Hindlimb muscle (tissue), 1 donor: ENCODE measurements at regions not wholly inside any gene's neighbourhood (a gene's known extent, or its start where the extent isn't known, plus 50 kb on each side); places are given as distances from the start of the nearest gene placed in this dataset.

Source experiments
- DNase-seq: peaks from one replicate; pipeline ENCODE4 v3.0.0-alpha.2; 2013

- no peak for DNase-seq
Measured at GRCh38 chr1:104856091-104856490, 1106.4 kb downstream of the AMY1C start.

GRCh38 chr1:104856518-104856917 is 1106.8 kb downstream of the AMY1C start:
- DNase-seq: no peak

DNA sequence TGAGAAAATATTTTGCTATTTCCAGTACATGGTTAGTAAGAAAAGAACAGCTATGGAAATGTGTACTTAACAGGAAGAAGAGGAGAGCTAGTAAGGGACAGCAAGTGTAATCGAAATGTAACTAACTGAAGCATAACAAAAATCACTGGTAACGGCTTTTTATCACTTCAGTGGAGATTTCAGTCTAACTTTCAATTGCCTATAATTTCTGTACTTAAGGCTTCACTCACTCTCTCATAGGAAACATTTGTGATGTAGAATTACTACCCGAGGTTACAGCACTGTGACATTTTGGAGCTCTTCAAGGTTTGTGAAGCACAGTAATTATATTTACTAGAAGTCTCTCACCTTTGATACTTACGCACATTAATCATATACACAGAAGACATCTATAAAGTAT is 1119.1 kb downstream of the AMY1C start:
- DNase-seq: no peak

GRCh38 chr1:104874044-104874443 is 1124.3 kb downstream of the AMY1C start:
- no peak for DNase-seq

DNA sequence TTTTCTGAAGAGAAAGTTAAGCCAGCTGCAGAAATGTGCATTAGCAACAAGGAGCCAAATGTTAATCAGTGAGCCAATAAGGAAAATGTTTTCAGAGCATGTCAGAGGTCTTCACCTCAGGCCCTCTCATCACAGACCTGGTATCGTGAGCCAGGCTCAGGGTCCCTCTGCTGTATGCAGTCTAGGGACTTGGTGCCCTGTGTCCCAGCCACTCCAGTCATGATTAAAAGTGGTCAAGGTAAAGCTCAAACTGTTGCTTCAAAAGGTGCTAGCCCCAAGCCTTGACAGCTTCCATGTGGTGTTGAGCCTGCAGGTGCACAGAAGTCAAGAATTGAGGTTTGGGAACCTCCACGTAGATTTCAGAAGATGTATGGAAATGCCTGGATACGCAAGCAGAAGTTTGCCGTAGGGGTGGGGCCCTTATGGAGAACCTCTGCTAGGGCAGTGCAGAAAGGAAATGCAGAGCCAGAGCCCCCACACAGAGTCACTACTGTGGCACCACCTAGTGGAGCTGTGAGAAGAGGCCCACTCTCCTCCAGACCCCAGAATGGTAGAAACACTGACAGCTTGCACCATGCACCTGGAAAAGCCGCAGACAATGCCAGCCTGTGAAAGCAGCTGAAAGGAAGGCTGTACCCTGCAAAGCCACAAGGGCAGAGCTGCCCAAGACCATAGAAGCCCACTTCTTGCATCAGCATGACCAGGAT is 1128.7 kb downstream of the AMY1C start:
- no peak for DNase-seq

GRCh38 chr1:104884939-104885338 is 1135.2 kb downstream of the AMY1C start:
- DNase-seq: no peak

- no peak for DNase-seq
Measured at GRCh38 chr1:104905322-104905721, 1155.6 kb downstream of the AMY1C start.

GRCh38 chr1:104906141-104906540 is 1156.4 kb downstream of the AMY1C start:
- no peak for DNase-seq

DNA sequence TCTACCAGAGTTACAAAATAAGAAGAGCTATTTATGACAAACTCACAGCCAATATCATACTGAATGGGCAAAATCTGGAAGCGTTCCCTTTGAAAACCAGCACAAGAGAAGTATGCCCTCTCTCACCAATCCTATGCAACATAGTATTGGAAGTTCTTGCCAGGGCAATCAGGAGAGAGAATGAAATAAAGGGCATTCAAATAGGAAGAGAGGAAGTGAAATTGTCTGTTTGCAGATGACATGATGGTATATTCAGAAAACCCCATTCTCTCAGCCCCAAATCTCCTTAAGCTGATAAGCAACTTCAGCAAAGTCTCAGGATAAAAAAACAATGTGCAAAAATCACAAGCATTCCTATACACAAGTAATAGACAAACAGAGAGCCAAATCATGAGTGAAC is 1169.5 kb downstream of the AMY1C start:
- no peak for DNase-seq

DNA sequence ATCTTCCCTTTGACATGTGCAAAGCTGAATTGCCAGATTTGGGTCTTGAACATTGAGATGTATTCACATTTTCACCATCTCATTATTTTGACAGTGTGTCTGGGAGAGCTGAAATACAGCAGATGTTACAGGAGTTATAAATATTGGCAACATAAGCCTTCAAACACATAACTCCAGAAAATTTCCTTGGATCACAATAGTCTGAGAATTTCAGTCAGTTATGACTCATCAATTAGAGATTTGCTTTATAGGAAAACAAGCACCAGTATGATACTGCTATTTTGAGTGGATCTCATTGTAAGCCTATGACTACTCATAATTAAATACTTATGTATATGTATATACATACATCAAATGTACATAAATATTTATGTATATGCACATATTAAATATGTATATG is 1171.8 kb downstream of the AMY1C start:
- no peak for DNase-seq

DNA sequence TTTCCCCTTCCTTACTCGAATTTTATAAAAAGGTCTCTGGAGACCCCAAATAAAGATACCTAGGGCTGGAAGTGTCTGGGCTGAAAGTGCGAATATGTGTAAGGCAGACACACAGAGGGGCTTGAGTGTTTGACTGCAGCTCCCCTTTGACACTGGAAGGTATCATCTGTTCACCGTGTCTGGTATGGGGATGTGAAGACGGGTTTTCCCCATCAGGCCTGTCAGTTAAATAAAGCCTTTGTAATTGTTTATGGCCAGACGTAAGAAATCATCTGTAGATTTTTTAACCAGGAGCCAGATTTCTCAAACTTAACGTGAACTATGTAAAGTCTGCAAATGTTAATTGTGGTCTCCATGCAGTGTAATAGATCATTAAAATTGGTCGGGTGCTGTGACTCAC is 1173.4 kb downstream of the AMY1C start:
- DNase-seq: no peak

- DNase-seq: no peak
Measured at GRCh38 chr1:104929280-104929679, 1179.6 kb downstream of the AMY1C start.

- DNase-seq: no peak
Measured at GRCh38 chr1:104932030-104932915, 1182.6 kb downstream of the AMY1C start.

GRCh38 chr1:104932949-104933679 is 1183.4 kb downstream of the AMY1C start:
- DNase-seq: no peak

GRCh38 chr1:104933846-104934245 is 1184.1 kb downstream of the AMY1C start:
- DNase-seq: no peak

GRCh38 chr1:104945406-104945805 is 1195.7 kb downstream of the AMY1C start:
- no peak for DNase-seq

DNA sequence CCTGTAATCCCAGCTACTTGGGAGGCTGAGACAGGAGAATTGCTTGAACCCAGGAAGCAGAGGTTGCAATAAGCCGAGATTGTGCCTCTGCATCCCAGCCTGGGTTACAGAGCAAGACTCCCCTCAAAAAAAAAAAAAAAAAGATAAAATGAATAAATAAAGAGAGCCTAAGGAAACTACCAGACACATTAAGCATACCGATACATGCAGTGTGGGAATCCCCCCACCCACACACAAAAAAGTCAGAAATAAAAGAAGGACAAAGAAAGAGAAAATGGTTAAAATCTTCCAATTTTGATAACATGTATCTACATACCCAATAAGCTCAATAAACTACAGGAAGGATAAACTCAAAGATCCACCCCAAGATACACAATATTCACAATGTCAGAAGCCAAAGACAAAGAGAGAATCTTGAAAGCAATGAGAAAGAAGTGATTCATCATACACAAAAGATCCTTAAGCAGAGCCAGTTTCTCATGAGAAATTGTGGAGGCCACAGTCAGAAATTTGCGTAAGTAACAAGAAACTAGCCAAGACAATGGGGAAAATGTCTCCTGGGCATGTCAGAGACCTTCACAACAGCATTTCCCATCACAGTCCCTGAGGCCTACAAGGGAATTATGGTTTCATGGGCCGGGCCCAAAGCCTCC is 1197.0 kb downstream of the AMY1C start:
- DNase-seq: no peak

DNA sequence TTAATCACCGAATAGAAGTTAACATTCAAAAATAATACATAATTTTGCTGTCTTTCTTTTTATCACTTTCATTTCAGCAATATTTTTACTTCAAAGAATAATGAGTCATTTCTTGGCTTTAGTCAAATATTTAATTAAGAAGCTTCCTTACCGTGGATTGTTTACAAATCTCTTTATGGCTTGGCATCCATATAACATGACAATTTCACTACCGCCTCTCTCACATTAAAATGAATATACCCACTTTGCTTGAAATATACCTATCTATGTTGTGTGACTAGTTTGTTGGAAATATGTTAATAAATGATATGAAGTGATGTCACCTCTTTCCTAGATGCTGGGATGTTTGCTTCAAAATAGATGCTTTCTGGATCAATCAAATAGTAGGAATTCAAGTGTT is 1203.9 kb downstream of the AMY1C start:
- no peak for DNase-seq

GRCh38 chr1:104973516-104973915 is 1223.8 kb downstream of the AMY1C start:
- DNase-seq: no peak

GRCh38 chr1:104979651-104980050 is 1230.0 kb downstream of the AMY1C start:
- no peak for DNase-seq

DNA sequence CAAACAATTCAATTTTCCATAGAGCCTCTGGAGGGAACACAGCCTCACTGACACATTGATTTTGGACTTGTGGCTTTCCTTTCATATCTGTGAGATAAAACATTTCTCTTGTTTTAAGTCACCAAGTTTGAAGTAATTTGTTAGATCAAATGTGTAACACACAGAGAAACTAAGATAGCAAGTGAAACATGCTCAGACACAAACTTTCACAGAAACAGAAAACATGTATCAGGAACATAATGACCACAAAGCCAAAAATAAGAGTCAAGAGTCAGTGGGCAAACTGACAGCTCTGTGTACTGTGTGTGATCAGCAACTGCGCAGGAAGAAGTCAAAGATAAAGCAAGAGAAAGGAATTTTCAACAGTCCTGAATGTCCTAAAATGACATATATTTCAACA is 1237.5 kb downstream of the AMY1C start:
- DNase-seq: no peak

- DNase-seq: no peak
Measured at GRCh38 chr1:104989012-104989411, 1239.3 kb downstream of the AMY1C start.

- DNase-seq: no peak
Measured at GRCh38 chr1:104991702-104992101, 1242.0 kb downstream of the AMY1C start.
